WERI-Rb-1 (cell line): ENCODE measurements at regions not wholly inside any gene's neighbourhood (a gene's known extent, or its start where the extent isn't known, plus 50 kb on each side); places are given as distances from the start of the nearest gene placed in this dataset.

Experiments
- DNase-seq: peaks from one replicate; pipeline ENCODE4 v3.0.0-alpha.2; 2020
- H3K27ac ChIP-seq: fragments of 250-450 bp; sonication (Bioruptor Pico); 2 replicates; pipeline ENCODE4 v1.5.1; 2020; ENCODE audit warnings: mild to moderate bottlenecking, moderate library complexity
- H3K27me3 ChIP-seq: fragments of 250-450 bp; sonication (Bioruptor Pico); 2 replicates; pipeline ENCODE4 v1.5.1; 2021; ENCODE audit warnings: mild to moderate bottlenecking, low read depth, moderate library complexity; ENCODE audit not compliant: insufficient read depth, severe bottlenecking
- H3K36me3 ChIP-seq: fragments of 250-450 bp; sonication (Bioruptor Pico); 2 replicates; pipeline ENCODE4 v1.5.1; 2020; ENCODE audit warnings: mild to moderate bottlenecking, moderate library complexity
- H3K4me3 ChIP-seq: 2 replicates; pipeline ENCODE4 v1.5.1; 2011; ENCODE audit warnings: low read depth, mild to moderate bottlenecking, control low read depth, low read length
- H3K9me3 ChIP-seq: fragments of 250-450 bp; sonication (Bioruptor Pico); 2 replicates; pipeline ENCODE4 v1.5.1; 2021; ENCODE audit warnings: mild to moderate bottlenecking, moderate library complexity; ENCODE audit not compliant: severe bottlenecking
- TF ChIP-seq, protein P1 (sequence below): IDR thresholded peaks from 2 replicates; pipeline ENCODE4 v1.5.1; 2011; ENCODE audit warnings: low read depth, mild to moderate bottlenecking, control low read depth, inconsistent platforms, low read length

DNA sequence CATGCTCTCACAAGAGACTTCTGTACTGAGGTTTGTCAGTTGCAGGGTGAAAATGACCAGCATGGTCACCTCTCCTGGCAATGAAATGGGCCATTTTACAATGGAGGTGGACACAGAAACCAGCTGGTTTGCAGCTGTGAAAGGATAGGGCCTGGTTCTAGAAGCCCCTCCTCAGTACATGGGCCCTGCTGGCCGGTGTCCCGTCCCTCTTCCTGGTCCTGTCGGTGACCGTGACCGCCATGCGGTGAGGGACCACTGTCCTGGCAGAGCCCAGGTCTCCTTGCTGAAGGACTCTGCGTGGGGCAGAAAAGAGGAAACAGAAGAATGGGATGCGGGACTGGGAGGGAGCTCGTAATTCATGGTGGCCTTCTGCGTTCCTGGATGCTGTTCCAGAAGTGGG is 76.0 kb upstream of the ZNF423 start:
- H3K27ac ChIP-seq: no peak overlapping the region

DNA sequence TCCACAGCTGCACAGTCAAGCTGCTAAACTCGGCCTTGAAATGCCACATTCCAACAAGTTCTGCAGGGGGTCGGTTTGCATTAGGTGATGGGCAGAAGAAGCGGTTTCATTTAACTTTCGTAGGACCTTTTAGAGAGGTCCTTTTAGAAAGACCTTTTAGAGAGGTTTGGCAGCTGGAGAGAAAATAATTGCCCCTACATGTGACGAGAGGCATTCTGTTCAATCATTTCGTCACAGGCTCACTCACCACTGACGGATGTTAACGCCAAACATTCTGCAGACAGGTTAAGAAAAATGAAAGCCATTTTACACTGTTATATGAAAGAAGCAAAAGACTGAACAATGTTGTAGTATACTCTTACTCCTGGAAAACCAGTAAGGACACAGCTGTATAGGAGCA is 76.5 kb upstream of the ZNF423 start:
- Histone ChIP-seq H3K4me3 (no peak overlapping the region), H3K27me3 (no peaks in the 10 kb centered on the region), H3K9me3 (no peaks in the 10 kb centered on the region), H3K36me3 (no peaks in the 10 kb centered on the region), H3K27ac (no peak overlapping the region)
- no peak for DNase-seq
- TF ChIP-seq, protein P1, sequence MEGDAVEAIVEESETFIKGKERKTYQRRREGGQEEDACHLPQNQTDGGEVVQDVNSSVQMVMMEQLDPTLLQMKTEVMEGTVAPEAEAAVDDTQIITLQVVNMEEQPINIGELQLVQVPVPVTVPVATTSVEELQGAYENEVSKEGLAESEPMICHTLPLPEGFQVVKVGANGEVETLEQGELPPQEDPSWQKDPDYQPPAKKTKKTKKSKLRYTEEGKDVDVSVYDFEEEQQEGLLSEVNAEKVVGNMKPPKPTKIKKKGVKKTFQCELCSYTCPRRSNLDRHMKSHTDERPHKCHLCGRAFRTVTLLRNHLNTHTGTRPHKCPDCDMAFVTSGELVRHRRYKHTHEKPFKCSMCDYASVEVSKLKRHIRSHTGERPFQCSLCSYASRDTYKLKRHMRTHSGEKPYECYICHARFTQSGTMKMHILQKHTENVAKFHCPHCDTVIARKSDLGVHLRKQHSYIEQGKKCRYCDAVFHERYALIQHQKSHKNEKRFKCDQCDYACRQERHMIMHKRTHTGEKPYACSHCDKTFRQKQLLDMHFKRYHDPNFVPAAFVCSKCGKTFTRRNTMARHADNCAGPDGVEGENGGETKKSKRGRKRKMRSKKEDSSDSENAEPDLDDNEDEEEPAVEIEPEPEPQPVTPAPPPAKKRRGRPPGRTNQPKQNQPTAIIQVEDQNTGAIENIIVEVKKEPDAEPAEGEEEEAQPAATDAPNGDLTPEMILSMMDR: no peak

More for the DNA sequence above, 76.0 kb upstream of the ZNF423 start:
- TF ChIP-seq, protein P1: no peak
- H3K27me3 ChIP-seq: no peaks in the 10 kb centered on the region
- H3K36me3 ChIP-seq: no peaks in the 10 kb centered on the region
- no peak for DNase-seq
- no peaks in the 10 kb centered on the region for H3K9me3 ChIP-seq
- no peak overlapping the region for H3K4me3 ChIP-seq

DNA sequence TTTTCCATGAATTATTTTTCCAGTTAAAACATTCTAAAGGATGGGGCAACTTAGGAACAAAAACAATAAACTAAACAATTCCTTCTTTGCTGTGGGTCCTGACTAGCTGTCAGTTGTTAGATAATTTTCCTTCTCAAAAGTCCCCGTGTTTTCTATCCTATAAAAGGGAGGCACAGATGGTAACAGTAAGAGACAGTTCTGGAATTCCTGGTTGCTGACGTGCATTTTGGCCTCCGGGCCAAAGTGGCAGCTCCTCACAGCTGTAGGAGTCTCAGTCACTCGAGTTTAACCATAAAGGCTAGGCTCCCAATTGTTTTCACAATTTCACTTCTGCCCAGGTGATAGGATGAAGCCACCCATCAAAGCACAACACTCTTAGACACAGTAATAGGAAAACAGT is 77.0 kb upstream of the ZNF423 start:
- H3K9me3 ChIP-seq: no peaks in the 10 kb centered on the region
- H3K36me3 ChIP-seq: no peaks in the 10 kb centered on the region
- no peaks in the 10 kb centered on the region for H3K27me3 ChIP-seq
- H3K4me3 ChIP-seq: no peak overlapping the region
- no peak for DNase-seq
- TF ChIP-seq, protein P1: no peak
- no peak overlapping the region for H3K27ac ChIP-seq

DNA sequence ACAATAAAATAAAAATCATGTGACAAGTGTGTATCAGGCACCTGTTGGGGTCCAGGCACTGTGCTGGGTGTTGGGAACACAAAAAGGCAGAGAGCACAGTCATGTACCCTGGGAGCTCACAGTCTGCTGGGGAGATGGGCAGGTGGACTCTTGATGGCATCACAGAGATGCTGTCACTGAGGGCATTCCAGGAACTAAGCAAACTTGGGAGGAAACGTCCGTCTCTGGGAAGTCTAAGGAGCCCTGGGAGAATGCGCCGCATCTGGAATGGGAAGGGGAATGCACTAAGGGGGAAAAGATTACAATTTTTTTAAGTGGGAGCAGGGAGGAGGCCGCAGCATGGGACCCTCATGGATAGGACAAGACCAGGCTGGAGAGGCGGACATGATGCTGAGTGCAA is 80.9 kb upstream of the ZNF423 start:
- H3K36me3 ChIP-seq: no peaks in the 10 kb centered on the region
- H3K9me3 ChIP-seq: no peaks in the 10 kb centered on the region
- no peak overlapping the region for H3K27ac ChIP-seq
- no peak for DNase-seq
- H3K4me3 ChIP-seq: no peak overlapping the region
- no peaks in the 10 kb centered on the region for H3K27me3 ChIP-seq
- TF ChIP-seq, protein P1: no peak

DNA sequence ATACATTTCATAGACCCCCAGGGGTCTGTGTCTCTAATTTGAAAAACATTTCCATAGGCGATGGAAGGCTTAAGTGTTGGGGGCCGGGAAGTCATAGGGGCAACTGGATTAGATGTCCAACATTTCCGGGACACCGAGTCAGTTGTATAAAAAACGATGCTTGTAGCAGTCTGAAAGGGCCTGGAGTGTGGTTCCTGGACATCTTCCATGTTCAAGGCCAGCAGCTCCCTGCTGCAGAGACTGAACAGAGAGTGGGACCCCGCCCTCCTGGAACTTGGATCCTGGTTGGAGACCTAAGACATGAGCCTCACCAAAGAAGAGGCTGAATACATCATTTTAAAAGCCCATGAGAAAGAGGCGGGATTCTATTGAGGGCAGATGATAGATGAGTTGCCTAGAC is 82.0 kb upstream of the ZNF423 start:
- H3K4me3 ChIP-seq: no peak overlapping the region
- DNase-seq: no peak
- no peaks in the 10 kb centered on the region for H3K36me3 ChIP-seq
- H3K27ac ChIP-seq: no peak overlapping the region
- H3K27me3 ChIP-seq: no peaks in the 10 kb centered on the region
- TF ChIP-seq, protein P1: no peak
- H3K9me3 ChIP-seq: no peaks in the 10 kb centered on the region

DNA sequence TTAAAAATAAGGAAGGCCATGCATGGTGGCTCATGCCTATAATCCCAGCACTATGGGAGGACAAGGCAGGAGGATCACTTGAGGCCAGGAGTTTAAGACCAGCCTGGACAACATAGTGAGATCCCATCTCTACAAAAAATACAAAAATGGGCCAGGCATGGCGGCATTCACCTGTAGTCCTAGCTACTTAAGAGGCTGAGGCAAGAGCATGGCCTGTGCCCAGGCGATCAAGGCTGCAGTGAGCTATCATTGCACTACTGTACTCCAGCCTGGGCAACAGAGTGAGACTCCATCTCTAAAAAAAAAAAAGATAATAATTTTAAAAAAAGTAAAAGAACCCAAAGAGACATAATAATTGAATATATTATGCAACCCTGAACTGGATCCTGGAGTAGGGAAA is 83.6 kb upstream of the ZNF423 start:
- Histone ChIP-seq H3K36me3 (no peaks in the 10 kb centered on the region), H3K4me3 (no peak overlapping the region), H3K27ac (no peak overlapping the region), H3K27me3 (no peaks in the 10 kb centered on the region), H3K9me3 (no peaks in the 10 kb centered on the region)
- DNase-seq: no peak
- TF ChIP-seq, protein P1: no peak
